GM18907 (cell line): ENCODE measurements at regions not wholly inside any gene's neighbourhood (a gene's known extent, or its start where the extent isn't known, plus 50 kb on each side); places are given as distances from the start of the nearest gene placed in this dataset.

Experiments used
- ATAC-seq: cut with Tn5 transposase; IDR thresholded peaks from one replicate; pipeline ENCODE4 v1.9.1; 2021; ENCODE audit warnings: mild to moderate bottlenecking, moderate library complexity; ENCODE audit not compliant: unreplicated experiment

GRCh38 chr17:70857351-70857750, 688.0 kb downstream of the KCNJ2 start:
- ATAC-seq: no peak

DNA sequence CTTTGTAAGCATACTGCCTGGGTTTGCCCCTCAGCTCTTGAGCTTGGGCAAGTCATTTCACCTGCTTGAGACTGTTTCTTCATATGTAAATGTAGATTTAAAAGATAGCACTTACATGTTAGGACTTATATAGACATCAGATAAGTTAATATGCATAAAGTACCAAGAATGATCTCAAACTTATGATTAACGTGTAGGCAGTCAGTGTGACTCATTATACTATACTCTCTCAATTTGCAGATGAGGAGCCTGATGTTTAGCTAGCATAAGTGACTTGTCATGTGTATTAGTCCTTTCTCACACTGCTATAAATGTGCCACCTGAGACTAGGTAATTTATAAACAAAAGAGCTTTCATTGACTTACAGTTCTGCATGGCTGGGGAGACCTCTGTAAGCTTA, 690.5 kb downstream of the KCNJ2 start:
- no peak for ATAC-seq

- ATAC-seq: no peak
Observed at GRCh38 chr17:70862295-70862694, 693.0 kb downstream of the KCNJ2 start.

DNA sequence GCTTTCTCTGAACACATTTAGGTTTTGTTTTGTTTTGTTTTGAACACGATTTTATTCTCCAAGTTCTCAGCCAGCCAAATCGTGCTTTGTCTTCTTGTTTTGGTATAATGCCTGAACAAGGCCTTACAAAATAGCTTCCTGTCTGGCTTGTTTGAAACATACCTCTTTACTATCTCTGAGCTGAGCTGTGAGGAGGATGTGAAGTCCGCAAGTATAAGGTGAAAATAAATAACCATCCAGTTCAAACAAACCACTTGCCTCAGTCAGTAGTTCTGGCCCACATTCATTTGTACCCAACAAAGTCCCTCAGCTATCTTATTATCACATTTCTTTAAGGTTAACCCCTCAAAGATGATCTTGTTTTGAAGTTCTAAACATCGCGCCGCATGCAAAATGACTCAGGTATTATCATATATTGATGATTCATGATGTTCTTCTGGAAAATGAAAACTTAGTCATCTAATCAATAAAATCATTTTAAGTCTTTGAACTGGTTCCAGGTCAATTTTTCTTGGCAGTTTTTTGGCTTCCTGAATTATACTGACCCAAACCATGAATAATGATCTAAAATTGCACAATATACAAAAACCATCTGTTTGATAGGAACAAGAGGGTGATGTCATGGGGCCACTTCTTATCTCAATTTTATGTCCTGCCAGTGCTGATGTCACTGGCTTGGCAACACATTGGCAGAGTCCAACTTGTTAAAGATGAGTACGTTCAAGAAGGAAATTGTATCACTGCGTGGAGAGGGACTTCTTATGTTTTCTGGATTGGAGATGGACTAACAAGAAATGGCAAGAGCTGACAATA, 694.3 kb downstream of the KCNJ2 start:
- ATAC-seq: no peak

GRCh38 chr17:70865993-70866804, 696.9 kb downstream of the KCNJ2 start:
- no peak for ATAC-seq

DNA sequence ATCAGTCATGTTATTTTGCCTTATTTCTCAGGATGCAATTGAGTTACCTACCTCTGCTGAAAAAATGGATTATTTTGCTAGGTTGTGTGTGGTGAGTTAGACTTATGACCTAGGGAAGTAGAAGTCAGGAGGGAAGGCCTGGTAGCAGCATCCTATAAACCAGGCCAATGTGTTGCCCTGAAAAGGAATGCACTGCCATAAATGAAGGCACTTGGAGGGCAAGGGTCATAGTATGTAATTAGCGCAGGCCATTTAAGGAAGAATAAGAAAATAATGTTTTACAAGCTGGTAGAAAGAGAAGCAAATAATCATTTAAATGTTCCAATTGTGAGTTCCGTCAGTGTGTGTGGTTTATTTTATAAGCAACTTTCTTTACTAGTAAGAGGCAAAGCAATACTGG, 698.8 kb downstream of the KCNJ2 start:
- no peak for ATAC-seq

DNA sequence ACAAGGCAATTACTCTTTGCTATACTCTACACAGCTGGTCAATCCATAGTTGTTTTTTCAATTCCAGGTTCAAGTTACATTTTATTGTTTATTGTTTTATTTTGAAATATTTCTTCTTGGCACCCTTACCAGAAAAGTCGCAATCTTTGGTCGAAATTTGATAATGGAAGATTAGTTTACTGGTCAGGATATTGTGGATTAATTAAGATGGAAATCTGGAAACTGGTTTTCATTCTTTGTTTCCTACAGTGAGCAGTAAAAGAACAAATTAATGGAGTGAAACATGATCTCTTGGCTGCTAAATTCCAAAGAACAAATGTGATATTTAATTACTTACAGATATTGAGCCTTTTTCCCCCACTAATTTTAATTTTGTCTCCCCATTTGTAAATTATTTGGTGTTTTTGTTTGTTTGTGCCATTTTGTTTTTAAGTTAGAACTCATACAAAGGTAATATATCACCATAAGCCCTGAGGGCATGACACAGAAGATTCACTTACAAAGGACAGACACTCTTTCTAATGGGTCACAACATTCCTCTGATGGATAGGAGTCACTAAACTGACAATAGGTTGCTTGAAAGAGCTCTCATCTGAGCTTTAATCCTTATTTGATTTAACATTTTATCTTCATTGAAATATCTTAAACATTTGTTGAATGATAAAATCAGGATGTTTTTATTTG, 700.2 kb downstream of the KCNJ2 start:
- no peak for ATAC-seq

DNA sequence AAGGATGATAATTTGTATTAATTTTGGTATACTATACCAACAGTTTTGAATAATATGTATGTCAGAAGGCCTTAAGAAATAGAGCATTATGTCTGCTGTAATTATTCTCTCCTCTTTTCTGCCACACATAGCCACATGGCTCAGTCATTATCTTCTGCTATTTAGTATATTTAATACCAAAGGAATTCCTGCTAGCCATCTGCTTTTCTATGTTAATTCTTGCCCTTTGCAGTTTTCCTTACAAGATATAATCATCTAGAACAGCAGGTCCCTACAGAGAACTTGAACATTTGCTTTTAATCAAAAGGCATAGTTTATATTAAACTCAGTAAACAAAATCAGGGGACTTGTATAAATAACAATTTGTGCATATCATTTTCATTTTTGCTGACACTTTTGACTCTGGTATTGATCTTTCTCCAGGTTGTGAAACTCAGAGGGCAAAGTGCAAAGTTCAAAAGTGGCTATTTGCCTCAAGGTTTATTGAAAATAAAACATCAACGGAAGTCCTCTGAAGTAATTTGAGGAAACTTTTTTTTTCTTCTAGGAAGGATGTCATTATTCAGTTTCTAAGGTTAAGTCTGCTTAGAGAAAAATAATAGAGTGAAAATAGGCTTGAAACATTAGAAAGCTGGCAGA, 702.0 kb downstream of the KCNJ2 start:
- no peak for ATAC-seq

DNA sequence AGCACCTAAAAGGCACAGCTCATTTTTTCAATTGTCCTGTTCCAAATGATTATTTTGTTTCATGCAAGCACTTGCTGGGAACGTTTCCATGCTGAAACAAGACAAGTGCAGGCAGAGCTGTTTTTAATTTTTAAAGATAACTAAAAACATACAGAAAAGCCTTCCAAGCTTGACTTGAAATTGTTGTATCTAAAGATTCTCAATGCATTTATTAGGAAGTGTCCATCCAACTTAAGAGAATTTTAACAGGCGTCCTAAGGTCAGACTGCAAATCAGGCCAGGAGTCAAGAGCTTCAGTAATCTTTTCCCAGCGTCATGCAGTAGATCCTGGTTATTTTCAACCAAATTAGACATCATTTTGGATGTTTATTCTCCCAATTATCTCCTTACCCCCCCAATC, 702.8 kb downstream of the KCNJ2 start:
- no peak for ATAC-seq

DNA sequence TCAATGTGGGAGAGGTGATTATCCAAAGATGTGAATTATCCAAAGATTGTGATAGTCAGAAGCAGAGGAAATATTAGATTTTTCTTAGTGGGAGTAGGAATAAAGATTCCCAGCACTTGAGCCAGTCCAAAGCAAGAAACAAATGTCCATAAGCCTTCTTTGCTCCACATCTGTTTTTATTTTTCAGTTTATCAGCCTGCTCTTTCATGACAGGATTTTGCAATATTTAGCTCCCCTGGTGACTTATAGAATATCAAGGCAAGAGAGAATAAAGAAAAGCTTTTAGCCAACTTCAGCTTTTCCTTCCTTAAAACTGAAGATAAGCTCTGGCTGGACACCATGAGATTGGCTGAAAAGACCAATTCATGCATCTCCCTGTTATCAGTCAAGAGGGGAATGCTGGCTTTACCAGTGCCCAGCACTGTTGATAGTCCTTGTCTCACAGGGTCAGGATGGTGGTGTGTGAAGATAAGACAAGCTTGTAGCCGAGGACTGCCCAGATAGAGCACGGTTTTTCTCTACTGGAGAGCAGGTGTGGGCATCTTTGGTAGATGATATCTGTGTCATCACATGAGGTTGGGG, 706.5 kb downstream of the KCNJ2 start:
- ATAC-seq: no peak

DNA sequence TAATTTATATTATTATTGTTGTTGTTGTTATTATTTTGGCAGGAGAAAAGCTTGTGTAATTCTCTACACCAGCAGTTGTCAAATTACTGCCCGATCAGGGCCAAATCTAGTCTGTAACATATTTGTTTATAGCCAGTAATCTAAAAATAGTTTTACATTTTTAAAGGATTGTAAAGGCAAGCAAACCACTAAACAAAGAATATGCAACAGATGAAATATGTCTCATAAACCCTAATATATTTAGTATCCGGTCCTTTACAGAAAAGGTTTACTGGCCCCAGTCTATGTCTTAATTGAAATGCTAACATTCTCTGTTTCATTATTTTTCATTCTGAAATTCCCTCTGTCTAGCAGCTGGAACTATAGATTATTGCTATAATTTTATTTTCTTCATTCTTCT, 709.5 kb downstream of the KCNJ2 start:
- ATAC-seq: no peak

DNA sequence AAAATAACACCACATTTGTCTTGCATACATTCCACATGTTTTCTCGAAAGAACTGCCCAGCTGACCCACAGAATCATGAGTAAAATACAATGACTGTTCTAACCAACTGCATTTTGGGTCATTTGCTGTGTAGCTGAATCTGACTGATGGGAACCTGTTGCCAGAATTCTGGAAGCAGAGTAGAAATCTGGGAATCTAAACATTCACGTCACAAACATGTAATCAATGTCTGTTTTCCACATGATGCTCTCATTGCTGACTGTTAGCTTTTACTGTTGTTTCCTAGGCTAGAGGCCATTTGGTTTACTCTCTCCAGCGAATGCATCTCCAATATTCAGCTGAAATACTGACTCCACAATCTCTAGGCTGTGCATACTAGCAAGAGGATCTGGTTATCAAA, 710.1 kb downstream of the KCNJ2 start:
- ATAC-seq: no peak

GRCh38 chr17:70881093-70881492, 711.8 kb downstream of the KCNJ2 start:
- ATAC-seq: no peak

DNA sequence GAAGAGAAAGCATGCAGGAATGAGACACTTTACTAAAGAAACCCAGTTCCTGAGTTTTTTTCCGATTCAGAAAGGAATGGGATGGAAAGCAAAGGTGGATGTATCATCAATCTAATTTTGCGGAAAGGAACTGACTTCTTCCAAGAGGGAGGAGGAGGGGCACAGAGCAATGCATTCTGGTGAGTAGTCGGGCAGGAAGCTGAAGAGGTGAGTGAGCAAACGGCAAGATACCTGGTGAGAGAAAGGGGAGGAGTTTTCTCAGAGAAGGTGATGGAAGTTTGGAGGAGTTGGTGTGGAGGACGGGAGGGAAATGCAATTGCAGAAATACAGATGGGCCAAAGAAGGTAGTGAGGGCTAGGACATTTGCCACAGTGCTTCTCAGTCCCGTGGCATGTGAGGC, 713.2 kb downstream of the KCNJ2 start:
- ATAC-seq: no peak

GRCh38 chr17:70886648-70887047, 717.3 kb downstream of the KCNJ2 start:
- ATAC-seq: no peak

DNA sequence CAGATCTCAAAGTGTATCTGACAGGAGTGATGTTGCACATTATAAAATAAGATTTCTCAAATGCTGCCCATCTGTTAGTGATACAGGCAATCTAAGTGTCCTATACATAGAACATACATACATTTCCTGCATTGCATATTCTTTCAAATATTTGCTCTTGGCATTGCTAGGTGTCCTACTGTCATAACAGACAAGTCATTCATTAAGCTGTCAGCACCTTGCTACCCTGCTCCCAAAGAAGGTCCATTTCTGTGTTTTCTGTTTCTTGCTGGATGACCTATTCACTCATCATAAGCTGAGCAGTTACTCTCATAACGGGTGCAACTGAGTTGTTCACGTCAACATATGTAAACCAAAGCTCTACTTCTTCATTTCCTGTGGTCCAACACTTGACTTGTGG, 719.0 kb downstream of the KCNJ2 start:
- no peak for ATAC-seq

DNA sequence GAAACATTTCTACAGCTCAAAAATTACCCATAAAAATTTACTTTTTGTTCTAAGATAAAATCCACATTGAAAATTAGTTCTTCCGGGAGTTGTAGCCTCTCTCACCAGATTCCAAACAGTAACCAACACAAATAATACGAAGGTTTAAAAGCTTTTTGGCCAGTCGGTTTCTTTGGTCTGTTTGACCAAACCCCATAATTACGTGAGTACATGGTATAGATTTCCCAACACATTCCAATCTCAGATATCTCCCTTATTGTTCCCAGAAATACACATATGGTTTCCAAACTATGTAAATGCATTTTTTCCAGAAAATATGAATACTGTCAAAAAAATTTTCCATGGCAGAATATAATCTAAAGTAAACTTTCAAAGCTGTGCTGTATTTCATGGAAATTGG, 722.0 kb downstream of the KCNJ2 start:
- no peak for ATAC-seq

GRCh38 chr17:70892527-70892926, 723.2 kb downstream of the KCNJ2 start:
- ATAC-seq: no peak

GRCh38 chr17:70896843-70897242, 727.5 kb downstream of the KCNJ2 start:
- no peak for ATAC-seq

- no peak for ATAC-seq
Observed at GRCh38 chr17:70897446-70897845, 728.1 kb downstream of the KCNJ2 start.

DNA sequence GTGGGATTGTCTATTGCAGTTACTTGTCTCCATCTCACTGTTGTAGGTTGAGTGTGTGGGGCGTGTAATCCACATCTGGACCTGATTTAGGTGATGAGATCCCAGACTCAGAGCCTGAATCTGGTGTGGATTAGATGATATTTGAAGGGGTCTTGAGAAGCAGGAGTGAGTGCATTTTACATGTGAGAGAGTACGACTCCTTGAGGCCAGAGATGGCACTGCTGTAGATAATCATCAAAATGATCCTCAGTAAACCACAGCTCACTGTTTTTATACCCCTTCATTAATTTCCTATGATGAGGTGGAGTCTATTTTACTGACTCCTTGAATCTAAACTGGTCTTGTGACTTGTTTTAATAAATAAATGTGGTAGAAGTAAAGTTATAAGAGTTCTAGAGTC, 732.5 kb downstream of the KCNJ2 start:
- ATAC-seq: no peak
